ENCODE measurements at regions not wholly inside any gene's neighbourhood (a gene's known extent, or its start where the extent isn't known, plus 50 kb on each side); places are given as distances from the start of the nearest gene placed in this dataset.

- TF ChIP-seq CTCF (IDR thresholded peaks at IDR 0.05; ENCODE audit: low read depth, low read length) (no peak), POLR2A (IDR thresholded peaks at IDR 0.05; ENCODE audit: extremely low read depth, insufficient read length) (no peak)
These were observed 705.6 kb upstream of the SEL1L start for GRCh38 chr14:82239223-82239622.

Data from NB4 (cell line).